Upper lobe of right lung (tissue), 1 donor: ENCODE measurements at regions not wholly inside any gene's neighbourhood (a gene's known extent, or its start where the extent isn't known, plus 50 kb on each side); places are given as distances from the start of the nearest gene placed in this dataset.
A peak's percentile ranks its signal among the peaks of the same experiment; 100 is the strongest.

ENCODE experiments used
- ATAC-seq: fragments of 200-7000 bp; cut with Tn5 transposase; one replicate; pipeline ENCODE4 v1.9.1; 2020; ENCODE audit warnings: mild to moderate bottlenecking, moderate library complexity
- DNase-seq: peaks from one replicate; pipeline ENCODE4 v3.0.0-alpha.2; 2020
- H3K27ac ChIP-seq: fragments of 200-600 bp; one replicate; pipeline ENCODE4 v1.8.0; 2022
- H3K27me3 ChIP-seq: fragments of 200-600 bp; one replicate; pipeline ENCODE4 v1.8.0; 2022; ENCODE audit warnings: mild to moderate bottlenecking
- H3K36me3 ChIP-seq: fragments of 200-600 bp; one replicate; pipeline ENCODE4 v1.8.0; 2022
- H3K4me1 ChIP-seq: fragments of 200-600 bp; one replicate; pipeline ENCODE4 v1.8.0; 2022
- H3K4me3 ChIP-seq: fragments of 200-600 bp; one replicate; pipeline ENCODE4 v1.8.0; 2022; ENCODE audit warnings: mild to moderate bottlenecking
- H3K9me3 ChIP-seq: fragments of 200-600 bp; one replicate; pipeline ENCODE4 v1.8.0; 2022
- intact Hi-C: fragments of 100-400 bp; cut with DNase I; formaldehyde crosslinking; loops from one replicate; pipeline ENCODE4 v1.11.0; 2022
- TF ChIP-seq, protein P1 (sequence below): fragments of 200-600 bp; IDR thresholded peaks from one replicate; pipeline ENCODE4 v1.8.0; 2022; ENCODE audit warnings: antibody characterized with exemption
- donor health status: DM: no; HTN: yes; CAD: no; lungs with severe emphysema.

DNA sequence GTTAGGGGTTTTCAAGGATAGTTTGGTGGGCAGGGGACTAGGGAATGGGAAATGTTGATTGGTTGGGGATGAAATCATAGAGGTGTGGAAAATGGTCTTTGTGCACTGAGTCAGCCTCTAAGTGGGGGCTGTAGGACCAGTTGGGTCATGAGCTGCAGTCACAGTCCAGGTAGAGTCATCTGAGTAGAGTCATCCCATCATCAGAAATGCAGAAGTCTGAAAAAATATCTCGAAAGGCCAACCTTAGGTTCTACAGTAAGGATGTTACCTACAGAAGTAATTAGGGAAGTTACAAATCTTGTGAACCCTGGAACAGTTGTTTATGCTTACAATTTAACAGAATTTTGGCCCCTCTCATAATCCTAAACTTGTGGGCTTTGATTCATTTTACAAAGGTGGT is 63.4 kb upstream of the AP1S2 start:
- H3K4me3 ChIP-seq: no peak overlapping the region
- H3K9me3 ChIP-seq: no peaks in the 10 kb centered on the region
- intact Hi-C loops: no loop called here
- no peaks in the 10 kb centered on the region for H3K27me3 ChIP-seq
- ATAC-seq (no peak), DNase-seq (no peak)
- H3K4me1 ChIP-seq: no peaks in the 10 kb centered on the region
- no peaks in the 10 kb centered on the region for H3K36me3 ChIP-seq
- TF ChIP-seq, protein P1, sequence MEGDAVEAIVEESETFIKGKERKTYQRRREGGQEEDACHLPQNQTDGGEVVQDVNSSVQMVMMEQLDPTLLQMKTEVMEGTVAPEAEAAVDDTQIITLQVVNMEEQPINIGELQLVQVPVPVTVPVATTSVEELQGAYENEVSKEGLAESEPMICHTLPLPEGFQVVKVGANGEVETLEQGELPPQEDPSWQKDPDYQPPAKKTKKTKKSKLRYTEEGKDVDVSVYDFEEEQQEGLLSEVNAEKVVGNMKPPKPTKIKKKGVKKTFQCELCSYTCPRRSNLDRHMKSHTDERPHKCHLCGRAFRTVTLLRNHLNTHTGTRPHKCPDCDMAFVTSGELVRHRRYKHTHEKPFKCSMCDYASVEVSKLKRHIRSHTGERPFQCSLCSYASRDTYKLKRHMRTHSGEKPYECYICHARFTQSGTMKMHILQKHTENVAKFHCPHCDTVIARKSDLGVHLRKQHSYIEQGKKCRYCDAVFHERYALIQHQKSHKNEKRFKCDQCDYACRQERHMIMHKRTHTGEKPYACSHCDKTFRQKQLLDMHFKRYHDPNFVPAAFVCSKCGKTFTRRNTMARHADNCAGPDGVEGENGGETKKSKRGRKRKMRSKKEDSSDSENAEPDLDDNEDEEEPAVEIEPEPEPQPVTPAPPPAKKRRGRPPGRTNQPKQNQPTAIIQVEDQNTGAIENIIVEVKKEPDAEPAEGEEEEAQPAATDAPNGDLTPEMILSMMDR: no peak
- no peak overlapping the region for H3K27ac ChIP-seq

DNA sequence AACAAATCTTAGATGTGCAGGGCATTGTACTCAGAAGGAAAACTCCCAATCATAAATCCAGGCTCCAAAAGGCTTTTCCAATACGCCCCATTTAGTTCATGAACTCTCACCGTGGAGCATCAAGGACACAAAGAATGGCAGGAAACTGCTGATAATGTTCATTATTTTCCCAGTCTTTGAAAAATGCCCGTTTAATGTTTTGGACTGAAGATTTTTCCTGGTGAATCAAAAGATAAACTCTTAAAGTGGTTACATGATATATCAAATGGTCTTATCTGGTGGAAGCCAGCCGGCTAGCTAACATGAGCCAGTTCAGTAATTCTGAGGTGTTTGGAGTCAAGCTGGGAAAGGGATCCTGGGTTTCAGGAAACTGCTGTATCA is 62.1 kb upstream of the AP1S2 start:
- Histone ChIP-seq H3K9me3 (no peaks in the 10 kb centered on the region), H3K4me3 (no peak overlapping the region), H3K27me3 (no peaks in the 10 kb centered on the region), H3K4me1 (no peaks in the 10 kb centered on the region), H3K36me3 (no peaks in the 10 kb centered on the region), H3K27ac (no peak overlapping the region)
- intact Hi-C loops: no loop called here
- no peak for DNase-seq
- ATAC-seq: no peak
- TF ChIP-seq, protein P1: no peak

DNA sequence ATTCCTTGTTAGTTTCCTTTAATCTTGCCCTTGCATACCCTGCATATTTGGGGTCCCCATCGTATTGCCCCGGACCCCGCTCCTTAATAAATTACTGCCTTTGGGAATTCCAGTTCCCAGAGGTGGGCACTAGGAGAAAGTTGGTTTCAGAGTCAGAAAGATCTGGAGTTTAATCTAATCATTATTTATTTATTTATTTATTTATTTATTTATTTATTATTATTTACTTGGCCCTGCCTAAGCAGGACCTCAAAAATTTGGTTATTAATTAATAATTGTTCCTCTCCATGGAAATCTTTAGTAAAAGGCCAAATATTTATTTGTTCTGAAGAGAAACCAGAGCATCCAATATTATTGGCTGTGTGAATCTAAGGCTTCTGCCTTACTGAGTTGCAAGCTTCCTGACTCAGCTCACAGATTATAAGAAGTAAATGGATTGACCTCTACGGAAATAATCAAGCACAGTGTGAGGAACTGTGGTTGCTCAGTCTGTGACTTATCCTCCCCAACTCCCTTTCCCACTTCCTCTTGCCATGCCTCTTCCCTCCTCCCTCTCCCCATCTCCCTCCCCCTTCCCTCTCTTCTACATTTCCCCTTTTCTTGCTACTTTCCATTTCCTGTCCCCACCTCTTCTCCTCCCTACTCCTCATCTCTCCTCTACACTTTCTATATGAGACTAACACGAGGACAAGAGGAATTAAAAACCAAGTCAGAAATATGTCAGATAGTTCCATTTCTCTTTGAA is 61.5 kb upstream of the AP1S2 start:
- H3K4me1 ChIP-seq: no peaks in the 10 kb centered on the region
- no peak overlapping the region for H3K4me3 ChIP-seq
- no peak overlapping the region for H3K27ac ChIP-seq
- no peaks in the 10 kb centered on the region for H3K27me3 ChIP-seq
- H3K9me3 ChIP-seq: no peaks in the 10 kb centered on the region
- TF ChIP-seq, protein P1: no peak
- peak; percentile 75 for ATAC-seq
- intact Hi-C loops: no loop called here
- H3K36me3 ChIP-seq: no peaks in the 10 kb centered on the region
- DNase-seq: no peak

DNA sequence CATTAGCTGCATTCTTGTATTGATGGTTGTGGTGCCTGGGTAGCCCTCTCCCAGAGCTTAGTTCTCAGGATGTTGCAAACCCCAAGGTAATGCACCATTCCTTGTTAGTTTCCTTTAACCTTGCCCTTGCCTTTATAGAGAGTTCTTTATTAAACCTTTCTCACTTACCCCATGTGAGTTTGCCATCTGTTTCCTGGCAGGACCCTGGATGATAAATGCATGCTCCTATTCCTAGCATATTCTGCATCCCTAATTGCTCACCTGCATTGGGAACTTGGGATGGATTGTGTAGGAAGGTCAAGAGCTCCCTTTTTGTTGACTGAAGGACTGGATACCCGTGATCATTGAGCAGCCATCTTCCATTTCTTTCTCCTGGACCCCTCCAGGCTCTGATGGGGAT is 59.9 kb upstream of the AP1S2 start:
- Histone ChIP-seq H3K4me3 (no peak overlapping the region), H3K27me3 (no peaks in the 10 kb centered on the region), H3K27ac (no peak overlapping the region), H3K9me3 (no peaks in the 10 kb centered on the region), H3K4me1 (no peaks in the 10 kb centered on the region), H3K36me3 (no peaks in the 10 kb centered on the region)
- intact Hi-C loops: no loop called here
- DNase-seq (no peak), ATAC-seq (no peak)
- TF ChIP-seq, protein P1: no peak

DNA sequence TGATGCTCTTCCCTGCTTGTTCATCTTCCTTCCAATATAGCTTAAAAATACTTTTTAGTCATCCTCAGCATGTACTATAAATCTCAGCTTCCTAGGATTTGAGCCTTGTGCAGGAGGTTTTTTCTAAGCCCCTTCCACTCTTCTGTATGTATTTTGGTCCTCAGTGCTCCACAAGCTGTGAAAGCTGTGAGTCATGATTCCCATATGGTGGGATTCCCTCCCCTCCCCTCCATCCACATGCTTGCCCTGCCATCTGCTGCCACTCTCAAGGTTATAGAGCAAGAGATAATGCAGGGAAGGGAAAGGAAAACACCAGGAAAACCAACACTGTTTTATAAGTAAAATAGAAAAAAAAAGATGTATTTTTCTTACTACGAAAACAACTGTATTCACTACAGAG is 58.5 kb upstream of the AP1S2 start:
- TF ChIP-seq, protein P1: no peak
- no peaks in the 10 kb centered on the region for H3K27me3 ChIP-seq
- ATAC-seq: no peak
- no peaks in the 10 kb centered on the region for H3K4me1 ChIP-seq
- DNase-seq: no peak
- H3K36me3 ChIP-seq: no peaks in the 10 kb centered on the region
- no peak overlapping the region for H3K4me3 ChIP-seq
- no peaks in the 10 kb centered on the region for H3K9me3 ChIP-seq
- intact Hi-C loops: no loop called here
- no peak overlapping the region for H3K27ac ChIP-seq
